HepG2 (cell line): ENCODE measurements at regions not wholly inside any gene's neighbourhood (a gene's known extent, or its start where the extent isn't known, plus 50 kb on each side); places are given as distances from the start of the nearest gene placed in this dataset.

Experiments used
- ATAC-seq: fragments of 200-7000 bp; cut with Tn5 transposase; 3 replicates; pipeline ENCODE4 v1.9.1; 2020; ENCODE audit warnings: mild to moderate bottlenecking, moderate library complexity
- BruUV-seq: library from RNA; stranded (reverse); fragments of 400-500 nt; replicated peaks from 2 replicates; lab custom pipeline; 2021; lab: Mats Ljungman, UMichigan
- CTCF ChIA-PET: fragments of 300-600 bp; formaldehyde crosslinking; extraction: SDS; loops from one replicate; lab custom pipeline; 2021; ENCODE audit warnings: low total read pairs, inconsistent platforms, low intra/inter-chr PET ratio; lab: Yijun Ruan, JAX
- POLR2A ChIA-PET: fragments of 350-600 bp; sonication (Branson Sonifier 250); formaldehyde crosslinking; loops from one replicate; lab custom pipeline; 2020; ENCODE audit warnings: antibody characterized with exemption, inconsistent platforms; lab: Yijun Ruan, JAX
- DNase-seq: peaks from one replicate; pipeline ENCODE4 v3.0.0-alpha.2; 2015; ENCODE audit warnings: low spot score
- FAIRE-seq: peaks from 3 replicates; lab custom pipeline; 2011; peaks lifted over from hg19 to GRCh38; lab: Jason Lieb, UNC
- H2AFZ ChIP-seq: one replicate; pipeline ENCODE4 v1.6.1; 2011; ENCODE audit warnings: low read length, inconsistent platforms
- H3K27ac ChIP-seq: fragments of 300-600 bp; 3 replicates; pipeline ENCODE4 v1.8.0; 2011; ENCODE audit warnings: mixed run types, mild to moderate bottlenecking, mixed read lengths, low read length, inconsistent platforms; ENCODE audit not compliant: insufficient read depth; ENCODE audit errors: extremely low read length
- H3K27me3 ChIP-seq, 2 experiments: fragments of 200-600 bp in 1 of 2; 2 replicates in 1 of 2; 3 replicates in 1 of 2; pipeline versions ENCODE4 v1.6.0 to v1.8.0; 2011; ENCODE audit warnings: low read length in 2 of 2, mild to moderate bottlenecking in 2 of 2, moderate library complexity in 2 of 2, inconsistent platforms in 1 of 2; ENCODE audit not compliant: insufficient read depth in 2 of 2, control insufficient read depth in 1 of 2
- H3K36me3 ChIP-seq, 2 experiments: fragments of 200-600 bp in 1 of 2; replicated peaks in 1 of 2; 2 replicates in 1 of 2; 3 replicates in 1 of 2; pipeline versions ENCODE4 v1.5.1 to v1.8.0; 2011; ENCODE audit warnings: low read length in 2 of 2, inconsistent platforms in 1 of 2; ENCODE audit not compliant: insufficient read depth in 2 of 2, control insufficient read depth in 1 of 2
- H3K4me1 ChIP-seq: 2 replicates; pipeline ENCODE4 v1.5.1; 2012; ENCODE audit warnings: low read length, inconsistent platforms; ENCODE audit not compliant: insufficient read depth
- H3K4me2 ChIP-seq: 2 replicates; pipeline ENCODE4 v1.6.0; 2011; ENCODE audit warnings: low read depth, low read length, inconsistent platforms
- H3K4me3 ChIP-seq, 3 experiments: fragments of 200-600 bp in 1 of 3; sonication (generic), shearing (Covaris generic) in 1 of 3; replicated peaks in 1 of 3; 2 replicates each; pipeline ENCODE4 v1.5.1; 2011 to 2016; ENCODE audit warnings: low read length in 3 of 3, inconsistent platforms in 2 of 3, low read depth in 2 of 3, mild to moderate bottlenecking in 2 of 3, control low read depth in 1 of 3, mixed read lengths in 1 of 3; ENCODE audit not compliant: insufficient read depth in 1 of 3
- H3K79me2 ChIP-seq: one replicate; pipeline ENCODE4 v1.6.1; 2011; ENCODE audit warnings: low read length, inconsistent platforms; ENCODE audit not compliant: insufficient read depth
- H3K9ac ChIP-seq: 2 replicates; pipeline ENCODE4 v1.6.0; 2011; ENCODE audit warnings: mild to moderate bottlenecking, low read depth, low read length, inconsistent platforms; ENCODE audit not compliant: insufficient read depth
- H3K9me3 ChIP-seq: 2 replicates; pipeline ENCODE4 v1.5.1; 2012; ENCODE audit warnings: mild to moderate bottlenecking, low read length
- H4K20me1 ChIP-seq: 2 replicates; pipeline ENCODE4 v1.6.0; 2011; ENCODE audit warnings: inconsistent platforms, mild to moderate bottlenecking, low read length, moderate library complexity; ENCODE audit not compliant: insufficient read depth
- GZF1 ChIP-seq: sonication (generic); formaldehyde crosslinking; IDR thresholded peaks from 2 replicates; pipeline ENCODE4 v1.5.1; 2020; ENCODE audit warnings: mild to moderate bottlenecking, missing genetic modification reagents
- NCOA1 ChIP-seq: sonication (generic); formaldehyde crosslinking; IDR thresholded peaks from 2 replicates; pipeline ENCODE4 v1.9.0; 2021; ENCODE audit warnings: missing genetic modification reagents
- SUZ12 ChIP-seq: fragments of 150-350 bp; IDR thresholded peaks from 2 replicates; pipeline ENCODE4 v1.6.1; 2014; ENCODE audit warnings: low read depth, low read length
- ZFP36L1 ChIP-seq: sonication (generic); formaldehyde crosslinking; IDR thresholded peaks from 2 replicates; pipeline ENCODE4 v1.8.0; 2022; ENCODE audit warnings: mild to moderate bottlenecking, missing genetic modification reagents, moderate library complexity
- ZNF326 ChIP-seq: sonication (generic); formaldehyde crosslinking; IDR thresholded peaks from 2 replicates; pipeline ENCODE4 v1.4.0; 2020; ENCODE audit warnings: missing genetic modification reagents, borderline replicate concordance
- ZNF431 ChIP-seq: sonication (generic); formaldehyde crosslinking; IDR thresholded peaks from 2 replicates; pipeline ENCODE4 v1.9.0; 2022; ENCODE audit warnings: missing genetic modification reagents, low read depth, mild to moderate bottlenecking, borderline replicate concordance
- ZNF766 ChIP-seq: sonication (generic); formaldehyde crosslinking; IDR thresholded peaks from 2 replicates; pipeline ENCODE4 v1.5.0; 2020; ENCODE audit warnings: missing genetic modification reagents, borderline replicate concordance
- WGBS: methylation state at CpG from one replicate; pipeline ENCODE4 v1.1.6; 2017; ENCODE audit warnings: low lambda C conversion rate; 5-methylcytosine and 5-hydroxymethylcytosine counted together
- in situ Hi-C: cut with HindIII; loops from 2 replicates; pipeline ENCODE4 v1.10.0; 2017; ENCODE audit warnings: low pct_unique_long_range_greater_than_20kb; ENCODE audit not compliant: extremely low pct_ligation_motif_present
- intact Hi-C: fragments of 100-400 bp; cut with micrococcal nuclease; formaldehyde crosslinking; loops from one replicate; pipeline ENCODE4 v1.10.0; 2022; ENCODE audit not compliant: unreplicated experiment
- TF ChIP-seq, protein P1 (sequence below): sonication (generic); formaldehyde crosslinking; IDR thresholded peaks from 2 replicates; pipeline ENCODE4 v1.5.0; 2020; ENCODE audit warnings: missing genetic modification reagents, mild to moderate bottlenecking, borderline replicate concordance
- TF ChIP-seq, protein P2 (sequence below): fragments of 450-650 bp; IDR thresholded peaks from 2 replicates; pipeline ENCODE4 v1.6.1; 2016

GRCh38 chr1:229987953-229988352 lies 79.1 kb upstream of the GALNT2 start:
- FAIRE-seq (no peak), DNase-seq (no peak), ATAC-seq (no peak)
- Histone ChIP-seq H3K9ac (no peak overlapping the region), H2AFZ (no peak overlapping the region), H3K27me3 (no peaks in the 10 kb centered on the region), H3K79me2 (no peaks in the 10 kb centered on the region), H3K4me1 (peaks cover 42% of the 10 kb centered on the region), H3K4me3 (no peak overlapping the region), H3K4me2 (no peak overlapping the region), H3K9me3 (no peaks in the 10 kb centered on the region), H4K20me1 (no peaks in the 10 kb centered on the region), H3K36me3 (no peaks in the 10 kb centered on the region), H3K27ac (no peak overlapping the region)
- intact Hi-C loops (no loop called here), in situ Hi-C loops (no loop called here)
- POLR2A ChIA-PET, result no interaction called here
- TF ChIP-seq SUZ12, result no peak
- no peak for TF ChIP-seq ZFP36L1 (CRISPR knock-in tag)
- TF ChIP-seq ZNF766 (CRISPR knock-in tag), result no peak
- TF ChIP-seq ZNF431 (CRISPR knock-in tag), result no peak
- TF ChIP-seq, protein P1, sequence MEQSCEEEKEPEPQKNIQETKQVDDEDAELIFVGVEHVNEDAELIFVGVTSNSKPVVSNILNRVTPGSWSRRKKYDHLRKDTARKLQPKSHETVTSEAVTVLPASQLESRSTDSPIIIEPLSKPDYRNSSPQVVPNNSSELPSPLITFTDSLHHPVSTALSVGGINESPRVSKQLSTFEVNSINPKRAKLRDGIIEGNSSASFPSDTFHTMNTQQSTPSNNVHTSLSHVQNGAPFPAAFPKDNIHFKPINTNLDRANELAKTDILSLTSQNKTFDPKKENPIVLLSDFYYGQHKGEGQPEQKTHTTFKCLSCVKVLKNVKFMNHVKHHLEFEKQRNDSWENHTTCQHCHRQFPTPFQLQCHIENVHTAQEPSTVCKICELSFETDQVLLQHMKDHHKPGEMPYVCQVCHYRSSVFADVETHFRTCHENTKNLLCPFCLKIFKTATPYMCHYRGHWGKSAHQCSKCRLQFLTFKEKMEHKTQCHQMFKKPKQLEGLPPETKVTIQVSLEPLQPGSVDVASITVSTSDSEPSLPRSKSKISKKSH (CRISPR knock-in tag), result no peak
- TF ChIP-seq, protein P2, sequence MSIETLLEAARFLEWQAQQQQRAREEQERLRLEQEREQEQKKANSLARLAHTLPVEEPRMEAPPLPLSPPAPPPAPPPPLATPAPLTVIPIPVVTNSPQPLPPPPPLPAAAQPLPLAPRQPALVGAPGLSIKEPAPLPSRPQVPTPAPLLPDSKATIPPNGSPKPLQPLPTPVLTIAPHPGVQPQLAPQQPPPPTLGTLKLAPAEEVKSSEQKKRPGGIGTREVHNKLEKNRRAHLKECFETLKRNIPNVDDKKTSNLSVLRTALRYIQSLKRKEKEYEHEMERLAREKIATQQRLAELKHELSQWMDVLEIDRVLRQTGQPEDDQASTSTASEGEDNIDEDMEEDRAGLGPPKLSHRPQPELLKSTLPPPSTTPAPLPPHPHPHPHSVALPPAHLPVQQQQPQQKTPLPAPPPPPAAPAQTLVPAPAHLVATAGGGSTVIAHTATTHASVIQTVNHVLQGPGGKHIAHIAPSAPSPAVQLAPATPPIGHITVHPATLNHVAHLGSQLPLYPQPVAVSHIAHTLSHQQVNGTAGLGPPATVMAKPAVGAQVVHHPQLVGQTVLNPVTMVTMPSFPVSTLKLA, result no peak
- no peak for TF ChIP-seq GZF1 (CRISPR knock-in tag)
- no peak for TF ChIP-seq ZNF326 (CRISPR knock-in tag)
- no peak for TF ChIP-seq NCOA1
- CTCF ChIA-PET, result no interaction called here
- WGBS, result 39% methylated on average over 6 of the region's 6 CpGs
- no TSS peak for BruUV-seq
